IMR-90 (cell line): ENCODE measurements at regions not wholly inside any gene's neighbourhood (a gene's known extent, or its start where the extent isn't known, plus 50 kb on each side); places are given as distances from the start of the nearest gene placed in this dataset.

Experiments used
- BHLHE40 ChIP-seq: fragments of 150-350 bp; IDR thresholded peaks from 2 replicates; pipeline ENCODE4 v1.6.1; 2016; ENCODE audit warnings: mild to moderate bottlenecking, low read depth, low read length
- CEBPB ChIP-seq: IDR thresholded peaks from 2 replicates; pipeline ENCODE4 v1.6.1; 2012; ENCODE audit warnings: low read depth, low read length, improper control_type of control experiment
- CHD1 ChIP-seq: IDR thresholded peaks from 2 replicates; pipeline ENCODE4 v1.6.1; 2012; ENCODE audit warnings: low read depth, low read length, improper control_type of control experiment
- CTCF ChIP-seq: conservative IDR thresholded peaks from 2 replicates; pipeline ENCODE4 v1.5.1; 2012; ENCODE audit warnings: mild to moderate bottlenecking, low read depth, low read length, improper control_type of control experiment
- ELK1 ChIP-seq: fragments of 150-350 bp; IDR thresholded peaks from 2 replicates; pipeline ENCODE4 v1.6.1; 2016; ENCODE audit warnings: low read depth, mild to moderate bottlenecking, low read length, moderate library complexity, borderline replicate concordance
- FOS ChIP-seq: fragments of 150-350 bp; IDR thresholded peaks from 2 replicates; pipeline ENCODE4 v1.6.1; 2016; ENCODE audit warnings: low read depth, low read length
- MAFK ChIP-seq: IDR thresholded peaks from 2 replicates; pipeline ENCODE4 v1.6.1; 2012; ENCODE audit warnings: low read depth, low read length, improper control_type of control experiment
- MAZ ChIP-seq: IDR thresholded peaks from 2 replicates; pipeline ENCODE4 v1.6.1; 2012; ENCODE audit warnings: low read depth, mild to moderate bottlenecking, low read length, improper control_type of control experiment, moderate library complexity, borderline replicate concordance
- MXI1 ChIP-seq: IDR thresholded peaks from 2 replicates; pipeline ENCODE4 v1.6.1; 2012; ENCODE audit warnings: low read depth, mild to moderate bottlenecking, low read length, moderate library complexity, borderline replicate concordance
- POLR2A ChIP-seq: IDR thresholded peaks from 2 replicates; pipeline ENCODE4 v1.6.1; 2012; ENCODE audit warnings: mild to moderate bottlenecking, low read depth, low read length
- RAD21 ChIP-seq: IDR thresholded peaks from 2 replicates; pipeline ENCODE4 v1.6.1; 2012; ENCODE audit warnings: low read length, improper control_type of control experiment
- RCOR1 ChIP-seq: IDR thresholded peaks from 2 replicates; pipeline ENCODE4 v1.6.1; 2012; ENCODE audit warnings: mild to moderate bottlenecking, low read length, improper control_type of control experiment; ENCODE audit not compliant: insufficient replicate concordance
- RFX5 ChIP-seq: IDR thresholded peaks from 2 replicates; pipeline ENCODE4 v1.8.0; 2012; ENCODE audit warnings: low read depth, mild to moderate bottlenecking, low read length, moderate library complexity
- USF2 ChIP-seq: fragments of 150-350 bp; IDR thresholded peaks from 2 replicates; pipeline ENCODE4 v1.6.1; 2017; ENCODE audit warnings: mild to moderate bottlenecking, antibody characterized with exemption, low read length, low read depth

GRCh38 chr10:120177330-120177729, 279.7 kb upstream of the PLPP4 start:
- TF ChIP-seq POLR2A (no peak), CTCF (no peak), USF2 (no peak), BHLHE40 (no peak), CEBPB (no peak), RFX5 (no peak), RCOR1 (no peak), ELK1 (no peak), MAZ (no peak), RAD21 (no peak), CHD1 (no peak), FOS (no peak), MXI1 (no peak), MAFK (no peak)
